NCI-H2171 (cell line): ENCODE measurements at regions not wholly inside any gene's neighbourhood (a gene's known extent, or its start where the extent isn't known, plus 50 kb on each side); places are given as distances from the start of the nearest gene placed in this dataset.
"Not testable (repeated sequence)": the region's sequence is repeated elsewhere in the genome, so short reads cannot be mapped to it uniquely, and the experiment has no call there.

Source experiments
- DNase-seq: peaks from one replicate; lab custom pipeline; 2025; lab: John Stamatoyannopoulos, UW

- no peak for DNase-seq
Observed at GRCh38 chr3:3333571-3333970, 154.1 kb upstream of the CRBN start.

- DNase-seq = no peak
Observed at GRCh38 chr3:3316521-3316920, 137.0 kb upstream of the CRBN start.

GRCh38 chr3:3315846-3316245, 136.4 kb upstream of the CRBN start:
- no peak for DNase-seq

GRCh38 chr3:3309887-3310286, 130.4 kb upstream of the CRBN start:
- no peak for DNase-seq

- no peak for DNase-seq
Observed at GRCh38 chr3:3308809-3309208, 129.3 kb upstream of the CRBN start.

GRCh38 chr3:3307491-3307890, 128.0 kb upstream of the CRBN start:
- no peak for DNase-seq

- DNase-seq = no peak
Observed at GRCh38 chr3:3305841-3306240, 126.3 kb upstream of the CRBN start.

- no peak for DNase-seq
Observed at GRCh38 chr3:3305084-3305483, 125.6 kb upstream of the CRBN start.

GRCh38 chr3:3303636-3304035, 124.1 kb upstream of the CRBN start:
- DNase-seq = no peak

- DNase-seq = no peak
Observed at GRCh38 chr3:3302964-3303363, 123.5 kb upstream of the CRBN start.

GRCh38 chr3:3301476-3301875, 122.0 kb upstream of the CRBN start:
- DNase-seq = no peak

GRCh38 chr3:3296979-3297381, 117.5 kb upstream of the CRBN start:
- DNase-seq = no peak

- DNase-seq = no peak
Observed at GRCh38 chr3:3295586-3295985, 116.1 kb upstream of the CRBN start.

- not testable (repeated sequence) for DNase-seq
Observed at GRCh38 chr3:3291756-3292283, 112.3 kb upstream of the CRBN start.

GRCh38 chr3:3288255-3288654, 108.8 kb upstream of the CRBN start:
- no peak for DNase-seq

GRCh38 chr3:3286014-3286413, 106.5 kb upstream of the CRBN start:
- DNase-seq = no peak

GRCh38 chr3:3281024-3281423, 101.5 kb upstream of the CRBN start:
- no peak for DNase-seq

- DNase-seq = no peak
Observed at GRCh38 chr3:3280396-3280795, 100.9 kb upstream of the CRBN start.

GRCh38 chr3:3278073-3278472, 98.6 kb upstream of the CRBN start:
- no peak for DNase-seq

- no peak for DNase-seq
Observed at GRCh38 chr3:3276630-3277029, 97.1 kb upstream of the CRBN start.

- no peak for DNase-seq
Observed at GRCh38 chr3:3264796-3265195, 85.3 kb upstream of the CRBN start.

GRCh38 chr3:3260870-3261269, 81.4 kb upstream of the CRBN start:
- DNase-seq = no peak

- DNase-seq = no peak
Observed at GRCh38 chr3:3259181-3259580, 79.7 kb upstream of the CRBN start.

GRCh38 chr3:3258281-3258680, 78.8 kb upstream of the CRBN start:
- no peak for DNase-seq

- DNase-seq = no peak
Observed at GRCh38 chr3:3241596-3241995, 62.1 kb upstream of the CRBN start.
